T47D (cell line): ENCODE measurements at regions not wholly inside any gene's neighbourhood (a gene's known extent, or its start where the extent isn't known, plus 50 kb on each side); places are given as distances from the start of the nearest gene placed in this dataset.
A peak's percentile ranks its signal among the peaks of the same experiment; 100 is the strongest.

Experiments
- DNase-seq, 2 experiments: peaks; one replicate each; pipeline versions ENCODE4 v3.0.0 to v3.0.0-alpha.2; 2011 to 2012; ENCODE audit warnings: low read depth in 1 of 2, low spot score in 1 of 2
- JUND ChIP-seq: IDR thresholded peaks from 2 replicates; pipeline ENCODE4 v1.6.1; 2012; ENCODE audit warnings: low read depth
- in situ Hi-C: cut with HindIII; loops from 2 replicates; pipeline ENCODE4 v1.10.0; 2016; ENCODE audit warnings: low sequenced_read_pairs, low pct_unique_long_range_greater_than_20kb

DNA sequence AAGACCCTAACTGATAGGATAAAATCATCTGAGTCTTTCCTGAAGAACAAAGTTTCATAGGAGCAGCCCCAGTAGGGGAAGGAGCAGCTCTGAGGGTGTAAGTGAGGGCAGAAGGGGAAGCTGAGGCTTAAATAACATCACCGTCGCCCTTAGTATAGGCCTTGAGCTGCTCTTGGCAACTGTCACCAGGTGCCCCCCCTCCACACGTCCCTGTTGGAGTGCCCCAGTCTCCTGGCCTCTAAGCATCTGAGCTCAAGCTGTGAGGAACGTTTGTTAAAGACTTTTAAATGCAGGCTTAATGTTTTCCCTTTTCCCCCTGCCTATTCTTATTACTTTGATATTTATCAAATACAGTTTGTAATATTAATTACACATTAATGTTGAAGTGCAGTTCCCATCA, 170.6 kb downstream of the ZIC5 start:
- TF ChIP-seq JUND: no peak
- in situ Hi-C loops: no loop called here
- DNase-seq: no peak

DNA sequence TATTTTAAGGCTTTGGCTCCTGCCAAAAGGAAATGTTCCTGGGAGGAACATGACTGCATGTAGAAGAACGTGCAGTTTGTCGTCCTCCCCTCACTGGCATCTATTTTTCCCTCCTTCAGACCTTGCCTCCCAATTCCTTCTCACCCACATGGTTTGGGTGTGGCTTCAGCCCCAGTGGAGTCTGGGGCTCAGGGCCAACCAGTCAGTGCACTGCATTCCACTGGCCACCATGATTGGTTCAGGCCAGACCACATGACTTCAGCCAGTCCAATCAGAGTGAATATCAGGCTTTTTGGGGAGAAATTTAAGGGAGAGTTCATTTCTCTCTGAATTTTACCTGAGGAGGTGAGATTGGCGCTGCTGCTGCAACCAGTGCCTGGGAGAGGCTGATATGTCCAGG, 171.6 kb downstream of the ZIC5 start:
- no peak for TF ChIP-seq JUND
- in situ Hi-C loops: no loop called here
- DNase-seq: no peak

DNA sequence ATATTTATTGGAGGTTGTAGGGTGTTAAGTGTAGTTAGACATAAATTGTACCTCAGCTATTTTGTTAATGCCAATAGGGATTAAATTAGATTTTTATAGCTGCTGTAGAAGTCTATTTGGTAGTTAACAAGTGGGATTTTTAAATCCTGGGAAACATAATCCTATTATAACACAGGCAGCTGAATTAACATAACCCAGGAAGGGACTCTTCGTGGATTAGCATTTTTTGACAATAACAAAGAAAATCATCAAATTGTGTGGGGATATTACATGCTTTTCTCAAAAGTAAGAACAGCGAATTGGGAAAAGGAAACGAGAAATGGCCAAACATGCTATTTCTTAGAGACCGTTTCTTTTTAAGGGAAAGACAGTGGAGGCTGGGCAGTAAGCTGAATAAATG, 172.8 kb downstream of the ZIC5 start:
- in situ Hi-C loops: no loop called here
- no peak for TF ChIP-seq JUND
- DNase-seq: no peak

DNA sequence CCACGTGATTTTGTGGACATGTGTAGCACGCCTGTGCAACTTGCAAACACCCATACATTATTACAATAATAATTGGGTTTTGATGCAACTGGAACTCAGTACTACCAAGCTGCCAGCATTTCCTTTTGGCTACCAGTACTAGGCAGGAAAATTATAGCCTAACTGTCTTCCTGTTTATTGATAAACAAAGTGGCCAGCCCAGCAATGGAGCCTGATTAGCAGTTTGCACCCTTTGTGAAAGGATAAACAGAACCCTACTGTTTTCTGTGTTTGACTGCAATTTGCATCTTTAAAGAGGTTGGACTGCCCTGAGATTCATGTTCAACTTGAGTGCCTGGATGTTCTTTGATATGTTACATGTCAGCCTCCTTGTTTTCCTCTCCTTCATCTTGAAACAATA, 173.9 kb downstream of the ZIC5 start:
- no peak for DNase-seq
- in situ Hi-C loops: no loop called here
- TF ChIP-seq JUND: no peak

DNA sequence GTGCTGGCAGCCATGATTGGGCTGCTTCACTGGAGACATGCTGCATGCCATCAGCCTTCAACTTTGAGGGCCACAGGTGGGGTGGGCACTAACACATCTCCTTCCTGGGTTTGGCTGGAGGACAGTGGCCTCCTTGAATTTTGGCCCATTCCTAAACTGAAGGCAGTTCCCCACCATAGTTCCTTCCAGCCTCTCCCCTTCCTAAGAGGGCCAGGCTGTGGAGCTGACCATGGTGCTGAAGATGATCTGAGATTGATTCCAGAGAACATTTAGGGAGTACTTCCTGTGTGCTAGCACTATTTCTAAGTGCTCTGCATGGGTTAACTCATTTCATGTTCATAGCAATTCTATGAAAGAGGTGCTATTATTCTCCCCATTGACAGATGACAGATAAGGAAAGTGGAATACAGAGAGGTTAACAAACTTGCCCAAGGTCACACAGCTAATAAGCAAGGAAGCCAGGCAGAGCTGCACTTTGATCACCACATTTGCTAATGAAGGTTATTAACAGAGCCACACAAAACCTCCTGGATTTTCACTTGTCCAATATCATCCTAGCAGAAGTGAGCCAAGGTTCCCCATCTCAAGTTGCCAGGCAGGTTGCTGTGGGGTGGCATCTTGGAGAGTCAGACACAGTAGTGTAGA, 175.3 kb downstream of the ZIC5 start:
- no peak for TF ChIP-seq JUND
- in situ Hi-C loops: no loop called here
- peak; percentile 18 to 80 for DNase-seq

DNA sequence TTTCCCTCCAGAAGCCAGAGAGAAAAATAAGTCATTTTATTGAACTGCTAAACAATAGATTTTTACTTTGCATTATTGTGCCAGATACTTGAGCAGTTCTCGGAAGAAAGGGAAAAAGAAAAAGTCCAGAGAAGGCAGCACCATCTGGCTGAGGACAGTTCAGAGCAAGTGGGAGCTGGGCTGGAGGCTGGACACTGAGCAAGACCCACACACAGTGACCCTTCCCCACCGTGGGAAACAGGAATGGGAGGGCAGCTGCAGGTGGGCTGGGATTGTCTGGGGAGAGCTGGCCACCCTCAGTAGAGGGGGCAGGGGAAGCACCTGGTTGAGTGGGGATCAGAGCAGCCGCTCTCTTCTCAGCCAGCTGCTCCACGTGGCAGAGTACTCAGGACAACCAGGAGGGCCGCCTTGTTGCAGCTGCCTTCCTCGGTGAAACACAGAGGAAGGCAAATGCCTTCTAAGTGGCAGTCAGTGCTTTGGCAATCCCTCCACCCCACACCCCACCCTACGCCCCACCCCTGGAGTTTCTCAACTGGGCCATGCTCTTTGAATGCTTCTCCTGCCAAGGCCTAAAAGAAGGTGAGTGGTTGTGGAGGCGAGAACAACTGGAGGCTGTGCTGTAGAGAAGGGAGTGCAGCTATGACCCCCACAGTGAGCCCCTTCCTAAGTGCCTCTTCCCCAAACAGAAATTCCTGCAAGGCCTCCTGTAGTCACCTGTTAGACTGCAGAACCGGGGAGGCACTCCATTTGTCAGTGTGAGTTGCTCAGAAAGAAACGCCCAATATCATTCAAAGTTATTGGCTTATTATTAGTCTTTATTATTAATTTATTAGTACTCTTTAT, 179.3 kb downstream of the ZIC5 start:
- no peak for TF ChIP-seq JUND
- no peak for DNase-seq
- in situ Hi-C loops: no loop called here

DNA sequence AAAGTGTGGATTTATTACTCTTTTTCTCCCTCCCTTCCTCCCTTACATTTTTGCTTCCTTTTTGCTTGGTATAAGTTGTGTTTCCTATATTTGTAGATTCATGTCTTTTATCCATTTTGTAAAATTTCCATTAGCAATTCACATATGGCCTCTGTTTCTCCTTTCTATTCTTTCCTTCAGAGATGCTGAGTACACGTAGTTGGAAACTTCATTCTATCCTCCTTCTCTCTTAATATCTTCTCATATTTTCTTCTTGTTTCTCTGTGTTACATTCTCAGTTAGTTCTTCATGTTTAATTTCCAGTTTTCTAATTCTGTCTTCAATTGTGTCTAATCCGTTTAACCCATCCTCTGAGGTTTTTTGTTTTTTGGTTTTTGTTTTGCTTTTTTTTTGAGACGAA, 188.9 kb downstream of the ZIC5 start:
- no peak for DNase-seq
- no peak for TF ChIP-seq JUND
- in situ Hi-C loops: no loop called here

DNA sequence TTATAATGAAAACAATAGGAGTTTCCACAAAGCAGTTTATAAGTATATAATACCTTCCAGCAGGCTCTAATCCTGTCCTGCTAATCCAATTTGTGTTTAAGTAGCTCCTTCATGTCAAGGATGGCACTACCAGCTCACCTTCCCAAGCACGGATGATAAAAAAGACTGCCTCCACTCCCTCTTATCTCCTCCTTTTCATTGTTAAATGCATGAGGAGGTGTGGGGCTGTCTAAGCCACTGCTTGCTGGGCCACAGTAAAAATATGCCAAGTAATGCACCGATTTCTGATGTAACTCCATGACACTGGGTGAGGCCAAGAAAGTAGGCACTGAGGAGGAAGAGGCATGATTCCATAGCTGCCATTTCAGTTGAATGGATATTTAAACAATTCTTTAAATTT, 193.1 kb downstream of the ZIC5 start:
- DNase-seq: no peak
- TF ChIP-seq JUND: no peak
- in situ Hi-C loops: no loop called here

DNA sequence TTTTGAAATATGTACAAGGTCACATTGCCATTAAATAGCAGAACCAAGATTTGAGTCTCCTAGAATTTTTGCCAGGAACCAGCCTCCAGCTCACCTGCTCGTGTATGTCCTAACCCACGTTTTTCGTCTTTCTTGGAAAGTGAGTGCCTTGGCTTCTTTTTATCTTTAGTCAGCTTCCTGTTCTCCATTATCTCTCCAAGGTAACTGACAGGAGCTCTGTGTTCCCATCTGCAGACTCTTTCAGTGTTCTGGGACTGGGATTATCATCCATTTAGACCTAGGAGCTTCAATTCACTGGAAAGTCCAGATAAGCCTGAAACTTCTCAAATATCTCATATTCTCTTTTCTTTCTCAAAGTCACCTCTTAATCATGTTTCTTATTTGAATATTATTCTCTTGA, 193.7 kb downstream of the ZIC5 start:
- DNase-seq: no peak
- in situ Hi-C loops: no loop called here
- no peak for TF ChIP-seq JUND

DNA sequence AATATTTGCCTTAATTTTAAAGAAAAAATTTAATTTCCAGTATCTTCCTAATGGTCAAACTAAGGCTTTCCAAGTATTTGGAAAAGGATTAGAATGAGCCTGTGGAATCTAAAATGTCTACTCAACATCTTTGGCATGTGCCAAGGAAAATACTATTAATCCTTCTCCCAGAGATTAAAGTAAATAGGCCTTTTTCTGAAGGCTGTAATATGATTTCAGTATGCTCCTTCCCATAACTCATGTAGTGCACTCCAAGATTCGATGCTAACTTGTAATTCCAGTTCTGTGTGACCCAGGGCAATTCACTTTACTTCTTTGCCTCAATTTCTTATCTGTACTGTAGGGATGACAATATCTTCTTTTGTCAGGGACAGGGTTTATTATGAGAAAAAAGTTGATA, 196.9 kb downstream of the ZIC5 start:
- DNase-seq: peak; percentile 11 to 68
- TF ChIP-seq JUND: 0 out of 2 replicates have a peak, but pooled peaks have one; percentile 35
- in situ Hi-C loops: no loop called here

DNA sequence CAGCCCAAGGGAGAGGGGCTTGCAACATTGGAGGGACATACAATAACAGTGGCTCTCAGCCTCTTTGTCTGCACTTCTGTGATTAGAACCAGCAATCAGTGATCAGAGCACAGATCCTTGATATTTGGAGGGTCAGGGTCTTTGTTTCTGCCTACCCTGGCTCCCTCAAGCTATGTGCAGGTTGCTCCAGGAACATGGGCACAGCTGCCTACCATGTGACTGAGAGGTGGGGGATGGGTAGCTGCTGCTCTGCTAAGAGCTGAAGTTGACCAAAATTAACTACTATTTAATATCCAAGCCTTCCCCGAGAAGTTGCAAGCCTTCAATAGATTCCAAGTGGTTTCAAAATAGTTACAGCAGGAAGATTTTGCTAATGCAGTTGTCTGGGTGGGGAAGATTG, 202.6 kb downstream of the ZIC5 start:
- in situ Hi-C loops: no loop called here
- no peak for TF ChIP-seq JUND
- no peak for DNase-seq

DNA sequence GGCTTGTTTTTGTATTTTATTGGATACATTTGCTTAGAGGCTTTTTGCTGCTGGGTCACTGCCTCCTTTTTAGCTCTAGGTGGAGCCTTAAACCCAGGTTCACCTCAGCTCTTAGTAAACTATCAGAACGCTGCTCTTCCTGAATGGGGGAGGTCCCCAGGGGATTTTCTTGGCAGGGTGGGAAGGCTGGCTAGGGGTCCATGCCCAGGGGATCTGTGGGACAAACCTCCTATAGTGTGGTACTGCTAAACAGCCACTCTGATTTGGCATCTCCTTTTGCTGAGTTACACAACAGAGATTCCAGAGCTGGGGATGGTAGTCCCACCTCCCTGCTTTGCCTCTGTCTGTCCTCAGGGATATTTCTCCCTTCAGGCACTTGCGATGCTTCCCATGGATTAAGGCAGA, 204.9 kb downstream of the ZIC5 start:
- in situ Hi-C loops: no loop called here
- DNase-seq: peak; percentile 16 to 52
- TF ChIP-seq JUND: no peak

DNA sequence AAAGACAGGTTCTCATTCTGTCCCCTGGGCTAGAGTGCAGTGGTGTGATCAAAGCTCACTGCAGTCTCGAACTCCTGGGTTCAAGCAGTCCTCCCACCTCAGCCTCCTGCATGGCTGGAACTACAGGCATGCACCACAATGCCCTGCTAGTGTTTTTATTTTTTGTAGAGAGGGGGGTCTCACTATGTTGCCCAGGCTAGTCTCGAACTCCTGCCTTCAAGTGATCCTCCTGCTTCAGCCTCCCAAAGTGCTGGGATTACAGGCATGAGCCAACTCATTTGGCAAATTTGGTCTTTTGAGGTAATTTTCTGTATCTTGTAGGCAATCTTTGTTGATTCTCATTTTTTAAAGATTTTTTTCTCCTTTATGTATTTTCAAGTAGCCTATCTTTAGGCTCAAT, 205.7 kb downstream of the ZIC5 start:
- no peak for TF ChIP-seq JUND
- DNase-seq: no peak
- in situ Hi-C loops: no loop called here
